ENCODE measurements at regions not wholly inside any gene's neighbourhood (a gene's known extent, or its start where the extent isn't known, plus 50 kb on each side); places are given as distances from the start of the nearest gene placed in this dataset.

GRCh38 chr16:60392380-60392779 is 1643.9 kb downstream of the CDH8 start (continued):
- no peak for TF ChIP-seq ARID2 (IDR thresholded peaks at IDR 0.05)

GRCh38 chr16:60371591-60371990 is 1637.5 kb upstream of the GOT2 start:
- ATAC-seq = no peak
- DNase-seq (ENCODE audit: extremely low read depth in 1 of 4, low spot score in 3 of 4) = no peak
- Histone ChIP-seq H3K36me3 (ENCODE audit: control insufficient read depth, insufficient read depth, low read length) (no peaks in the 10 kb centered on the region), H3K27me3 (ENCODE audit: control insufficient read depth in 2 of 2, insufficient read depth in 2 of 2, low read length in 2 of 2) (no peaks in the 10 kb centered on the region), H3K9me3 (replicated peaks; ENCODE audit: control insufficient read depth, insufficient read depth, low read depth, low read length) (no peaks in the 10 kb centered on the region), H4K20me1 (replicated peaks; ENCODE audit: control insufficient read depth, insufficient read depth, low read length) (no peaks in the 10 kb centered on the region), H3K79me2 (ENCODE audit: control insufficient read depth, insufficient read depth, low read length) (no peaks in the 10 kb centered on the region), H3K4me3 (no peak overlapping the region), H3K4me1 (replicated peaks in 1 of 2; ENCODE audit: control insufficient read depth in 2 of 2, insufficient read depth in 2 of 2, low read length in 2 of 2) (no peaks in the 10 kb centered on the region), H3K9me1 (ENCODE audit: control insufficient read depth, insufficient read depth, low read length) (no peaks in the 10 kb centered on the region), H3K27ac (ENCODE audit: extremely low read depth, low read depth, low read length) (no peak overlapping the region), H3K4me2 (ENCODE audit: insufficient read depth, low read length) (no peak overlapping the region), H2AFZ (ENCODE audit: low read depth, low read length) (no peak overlapping the region), H3K9ac (ENCODE audit: insufficient read depth in 1 of 2, low read depth in 2 of 2, low read length in 2 of 2) (no peak overlapping the region)
- no peak for FAIRE-seq
- ChIA-PET POLR2A (no interaction called here), CTCF (ENCODE audit: low intra/inter-chr PET ratio) (no interaction called here)
- intact Hi-C loops (cut with micrococcal nuclease) (no loop called here), in situ Hi-C loops (cut with MboI) (no loop called here)
- BruUV-seq (replicated peaks) = no TSS peak
- TF ChIP-seq TFAP4 (CRISPR knock-in tag; IDR thresholded peaks at IDR 0.05; ENCODE audit: borderline replicate concordance) (no peak), KHSRP (IDR thresholded peaks at IDR 0.05) (no peak), ZNF3 (CRISPR knock-in tag; IDR thresholded peaks at IDR 0.05) (no peak), CHD1 (IDR thresholded peaks at IDR 0.05; ENCODE audit: low read length) (no peak)
- 0% methylated on average over 2 of the region's 2 CpGs for WGBS (ENCODE audit: insufficient coverage, low coverage, missing lambda C conversion rate)

GRCh38 chr16:60367739-60368138 is 1633.6 kb upstream of the GOT2 start:
- Histone ChIP-seq H4K20me1 (replicated peaks; ENCODE audit: control insufficient read depth, insufficient read depth, low read length) (no peaks in the 10 kb centered on the region), H2AFZ (ENCODE audit: low read depth, low read length) (no peak overlapping the region), H3K27me3 (ENCODE audit: control insufficient read depth in 2 of 2, insufficient read depth in 2 of 2, low read length in 2 of 2) (no peaks in the 10 kb centered on the region), H3K79me2 (ENCODE audit: control insufficient read depth, insufficient read depth, low read length) (no peaks in the 10 kb centered on the region), H3K9ac (ENCODE audit: insufficient read depth in 1 of 2, low read depth in 2 of 2, low read length in 2 of 2) (no peak overlapping the region), H3K9me1 (ENCODE audit: control insufficient read depth, insufficient read depth, low read length) (no peaks in the 10 kb centered on the region), H3K4me2 (ENCODE audit: insufficient read depth, low read length) (no peak overlapping the region), H3K4me3 (no peak overlapping the region), H3K9me3 (replicated peaks; ENCODE audit: control insufficient read depth, insufficient read depth, low read depth, low read length) (no peaks in the 10 kb centered on the region), H3K36me3 (ENCODE audit: control insufficient read depth, insufficient read depth, low read length) (no peaks in the 10 kb centered on the region), H3K27ac (ENCODE audit: extremely low read depth, low read depth, low read length) (no peak overlapping the region), H3K4me1 (replicated peaks in 1 of 2; ENCODE audit: control insufficient read depth in 2 of 2, insufficient read depth in 2 of 2, low read length in 2 of 2) (no peaks in the 10 kb centered on the region)
- TF ChIP-seq ZNF3 (CRISPR knock-in tag; IDR thresholded peaks at IDR 0.05) (no peak), ZBTB43 (CRISPR knock-in tag; IDR thresholded peaks at IDR 0.05) (no peak), CREB1 (IDR thresholded peaks at IDR 0.05) (no peak), CREB1 (CRISPR knock-in tag; IDR thresholded peaks at IDR 0.05) (no peak), HDAC2 (IDR thresholded peaks at IDR 0.05) (no peak), DACH1 (IDR thresholded peaks at IDR 0.05; ENCODE audit: partially characterized antibody) (no peak), FUS (optimal IDR thresholded peaks at IDR 0.05; ENCODE audit: low read depth, low read length) (no peak), ZFX (CRISPR knock-in tag; IDR thresholded peaks at IDR 0.05) (no peak)
- ChIA-PET POLR2A (no interaction called here), CTCF (ENCODE audit: low intra/inter-chr PET ratio) (no interaction called here)
- in situ Hi-C loops (cut with MboI) = no loop called here
- FAIRE-seq = no peak
- BruUV-seq (replicated peaks) = no TSS peak
- intact Hi-C loops (cut with micrococcal nuclease) = no loop called here
- 0% methylated on average over 3 of the region's 3 CpGs for WGBS (ENCODE audit: insufficient coverage, low coverage, missing lambda C conversion rate)
- no peak for ATAC-seq
- DNase-seq (ENCODE audit: extremely low read depth in 1 of 4, low spot score in 3 of 4) = no peak
